ENCODE measurements at regions not wholly inside any gene's neighbourhood (a gene's known extent, or its start where the extent isn't known, plus 50 kb on each side); places are given as distances from the start of the nearest gene placed in this dataset.

GRCh38 chr4:164396439-164396838, 357.5 kb upstream of the SMIM31 start:
- no peak overlapping the region for H3K4me3 Mint-ChIP-seq
- DNase-seq (ENCODE audit: extremely low spot score, unreplicated experiment): no peak
- TF ChIP-seq CTCF (conservative IDR thresholded peaks at IDR 0.05): no peak
- H3K36me3 Mint-ChIP-seq: no peaks in the 10 kb centered on the region
- no peaks in the 10 kb centered on the region for H3K4me1 Mint-ChIP-seq (ENCODE audit: unreplicated experiment)
- H3K27ac Mint-ChIP-seq: no peak overlapping the region
- peaks cover 16% of the 10 kb centered on the region for H3K27me3 Mint-ChIP-seq
- H3K9me3 Mint-ChIP-seq: no peaks in the 10 kb centered on the region

- DNase-seq (ENCODE audit: extremely low spot score, unreplicated experiment): no peak
- H3K4me1 Mint-ChIP-seq (ENCODE audit: unreplicated experiment): no peaks in the 10 kb centered on the region
- TF ChIP-seq CTCF (conservative IDR thresholded peaks at IDR 0.05): no peak
Measured at GRCh38 chr4:164402554-164402953, 351.4 kb upstream of the SMIM31 start.

GRCh38 chr4:164405774-164406173, 348.2 kb upstream of the SMIM31 start:
- no peak for DNase-seq (ENCODE audit: extremely low spot score, unreplicated experiment)
- no peaks in the 10 kb centered on the region for H3K9me3 Mint-ChIP-seq
- H3K36me3 Mint-ChIP-seq: no peaks in the 10 kb centered on the region
- no peak for TF ChIP-seq CTCF (conservative IDR thresholded peaks at IDR 0.05)
- peaks cover 18% of the 10 kb centered on the region for H3K27me3 Mint-ChIP-seq
- no peak overlapping the region for H3K4me3 Mint-ChIP-seq
- no peak overlapping the region for H3K27ac Mint-ChIP-seq
- H3K4me1 Mint-ChIP-seq (ENCODE audit: unreplicated experiment): no peaks in the 10 kb centered on the region

More at GRCh38 chr4:164402554-164402953, 351.4 kb upstream of the SMIM31 start:
- Mint-ChIP-seq H3K27ac (no peak overlapping the region), H3K27me3 (peaks cover 22% of the 10 kb centered on the region), H3K9me3 (no peaks in the 10 kb centered on the region), H3K4me3 (no peak overlapping the region), H3K36me3 (no peaks in the 10 kb centered on the region)

- no peak for TF ChIP-seq CTCF (conservative IDR thresholded peaks at IDR 0.05)
- H3K9me3 Mint-ChIP-seq: no peaks in the 10 kb centered on the region
- no peak overlapping the region for H3K4me3 Mint-ChIP-seq
- peaks cover 11% of the 10 kb centered on the region for H3K27me3 Mint-ChIP-seq
- H3K36me3 Mint-ChIP-seq: no peaks in the 10 kb centered on the region
- no peaks in the 10 kb centered on the region for H3K4me1 Mint-ChIP-seq (ENCODE audit: unreplicated experiment)
- H3K27ac Mint-ChIP-seq: no peak overlapping the region
- no peak for DNase-seq (ENCODE audit: extremely low spot score, unreplicated experiment)
Measured at GRCh38 chr4:164408831-164409230, 345.1 kb upstream of the SMIM31 start.

GRCh38 chr4:164410401-164410800, 343.5 kb upstream of the SMIM31 start:
- H3K36me3 Mint-ChIP-seq: no peaks in the 10 kb centered on the region
- no peaks in the 10 kb centered on the region for H3K4me1 Mint-ChIP-seq (ENCODE audit: unreplicated experiment)
- H3K27me3 Mint-ChIP-seq: peaks cover 11% of the 10 kb centered on the region
- no peak for TF ChIP-seq CTCF (conservative IDR thresholded peaks at IDR 0.05)
- no peak for DNase-seq (ENCODE audit: extremely low spot score, unreplicated experiment)
- H3K9me3 Mint-ChIP-seq: no peaks in the 10 kb centered on the region
- H3K27ac Mint-ChIP-seq: no peak overlapping the region
- H3K4me3 Mint-ChIP-seq: no peak overlapping the region

- no peak for TF ChIP-seq CTCF (conservative IDR thresholded peaks at IDR 0.05)
- H3K9me3 Mint-ChIP-seq: no peaks in the 10 kb centered on the region
- no peak overlapping the region for H3K4me3 Mint-ChIP-seq
- peaks cover 9% of the 10 kb centered on the region for H3K27me3 Mint-ChIP-seq
- H3K4me1 Mint-ChIP-seq (ENCODE audit: unreplicated experiment): no peaks in the 10 kb centered on the region
- no peak for DNase-seq (ENCODE audit: extremely low spot score, unreplicated experiment)
- no peak overlapping the region for H3K27ac Mint-ChIP-seq
- H3K36me3 Mint-ChIP-seq: no peaks in the 10 kb centered on the region
Measured at GRCh38 chr4:164412246-164412645, 341.7 kb upstream of the SMIM31 start.

Measured in type B pancreatic cell (in vitro differentiated cells).